ENCODE measurements at regions not wholly inside any gene's neighbourhood (a gene's known extent, or its start where the extent isn't known, plus 50 kb on each side); places are given as distances from the start of the nearest gene placed in this dataset.

GRCh38 chr2:196422361-196422760 is 217.2 kb upstream of the CCDC150 start:
- no peak for TF ChIP-seq CTCF (IDR thresholded peaks at IDR 0.05; ENCODE audit: low read depth, low read length, poor library complexity, severe bottlenecking)
- TF ChIP-seq EZH2phosphoT487 (IDR thresholded peaks at IDR 0.05; ENCODE audit: borderline replicate concordance, low read length): no peak

Measured in DOHH2 (cell line).